ENCODE measurements at regions not wholly inside any gene's neighbourhood (a gene's known extent, or its start where the extent isn't known, plus 50 kb on each side); places are given as distances from the start of the nearest gene placed in this dataset.
"Not testable (repeated sequence)": the region's sequence is repeated elsewhere in the genome, so short reads cannot be mapped to it uniquely, and the experiment has no call there.

- Histone ChIP-seq H3K4me3 (ENCODE audit: low read length) (no peak overlapping the region), H3K27ac (ENCODE audit: low read depth, low read length) (no peak overlapping the region), H3K9me3 (ENCODE audit: insufficient read depth, low read depth, low read length) (no peaks in the 10 kb centered on the region), H3K9ac (ENCODE audit: low read depth, low read length) (no peak overlapping the region), H3K4me1 (ENCODE audit: insufficient read depth, low read length) (no peaks in the 10 kb centered on the region), H3K36me3 (ENCODE audit: insufficient read depth, low read length) (no peaks in the 10 kb centered on the region), H3K27me3 (ENCODE audit: insufficient read depth, low read length) (no peaks in the 10 kb centered on the region)
- WGBS = 91% methylated on average over 10 of the region's 10 CpGs
Observed at GRCh38 chr2:239731422-239731821, 293.7 kb downstream of the NDUFA10 start.

- Histone ChIP-seq H3K36me3 (ENCODE audit: insufficient read depth, low read length) (no peaks in the 10 kb centered on the region), H3K9me3 (ENCODE audit: insufficient read depth, low read depth, low read length) (no peaks in the 10 kb centered on the region), H3K9ac (ENCODE audit: low read depth, low read length) (no peak overlapping the region), H3K4me1 (ENCODE audit: insufficient read depth, low read length) (no peaks in the 10 kb centered on the region), H3K27me3 (ENCODE audit: insufficient read depth, low read length) (no peaks in the 10 kb centered on the region), H3K27ac (ENCODE audit: low read depth, low read length) (no peak overlapping the region), H3K4me3 (ENCODE audit: low read length) (no peak overlapping the region)
- 96% methylated on average over 8 of the region's 8 CpGs for WGBS
Observed at GRCh38 chr2:239730897-239731296, 294.2 kb downstream of the NDUFA10 start.

GRCh38 chr2:239730567-239730882 lies 294.6 kb downstream of the NDUFA10 start:
- H3K9me3 ChIP-seq (ENCODE audit: insufficient read depth, low read depth, low read length); H3K4me3 ChIP-seq (ENCODE audit: low read length); H3K4me1 ChIP-seq (ENCODE audit: insufficient read depth, low read length); H3K9ac ChIP-seq (ENCODE audit: low read depth, low read length); H3K27ac ChIP-seq (ENCODE audit: low read depth, low read length); H3K27me3 ChIP-seq (ENCODE audit: insufficient read depth, low read length); H3K36me3 ChIP-seq (ENCODE audit: insufficient read depth, low read length): not testable (repeated sequence)
- WGBS = 92% methylated on average over 8 of the region's 8 CpGs

- H3K9me3 ChIP-seq (ENCODE audit: insufficient read depth, low read depth, low read length) = no peaks in the 10 kb centered on the region
- no peaks in the 10 kb centered on the region for H3K4me1 ChIP-seq (ENCODE audit: insufficient read depth, low read length)
- WGBS = 92% methylated on average over 22 of the region's 22 CpGs
- no peaks in the 10 kb centered on the region for H3K36me3 ChIP-seq (ENCODE audit: insufficient read depth, low read length)
- no peaks in the 10 kb centered on the region for H3K27me3 ChIP-seq (ENCODE audit: insufficient read depth, low read length)
- H3K9ac ChIP-seq (ENCODE audit: low read depth, low read length) = no peak overlapping the region
- no peak overlapping the region for H3K27ac ChIP-seq (ENCODE audit: low read depth, low read length)
- H3K4me3 ChIP-seq (ENCODE audit: low read length) = no peak overlapping the region
Observed at GRCh38 chr2:239729681-239730566, 295.2 kb downstream of the NDUFA10 start.

GRCh38 chr2:239729151-239729550 lies 296.0 kb downstream of the NDUFA10 start:
- H3K36me3 ChIP-seq (ENCODE audit: insufficient read depth, low read length) = no peaks in the 10 kb centered on the region
- H3K9me3 ChIP-seq (ENCODE audit: insufficient read depth, low read depth, low read length) = no peaks in the 10 kb centered on the region
- H3K27me3 ChIP-seq (ENCODE audit: insufficient read depth, low read length) = no peaks in the 10 kb centered on the region
- H3K9ac ChIP-seq (ENCODE audit: low read depth, low read length) = no peak overlapping the region
- 94% methylated on average over 17 of the region's 17 CpGs for WGBS
- no peaks in the 10 kb centered on the region for H3K4me1 ChIP-seq (ENCODE audit: insufficient read depth, low read length)
- H3K27ac ChIP-seq (ENCODE audit: low read depth, low read length) = no peak overlapping the region
- no peak overlapping the region for H3K4me3 ChIP-seq (ENCODE audit: low read length)

- H3K36me3 ChIP-seq (ENCODE audit: insufficient read depth, low read length) = no peaks in the 10 kb centered on the region
- no peak overlapping the region for H3K9ac ChIP-seq (ENCODE audit: low read depth, low read length)
- no peak overlapping the region for H3K4me3 ChIP-seq (ENCODE audit: low read length)
- no peaks in the 10 kb centered on the region for H3K4me1 ChIP-seq (ENCODE audit: insufficient read depth, low read length)
- 94% methylated on average over 15 of the region's 15 CpGs for WGBS
- H3K27me3 ChIP-seq (ENCODE audit: insufficient read depth, low read length) = no peaks in the 10 kb centered on the region
- H3K27ac ChIP-seq (ENCODE audit: low read depth, low read length) = no peak overlapping the region
- H3K9me3 ChIP-seq (ENCODE audit: insufficient read depth, low read depth, low read length) = no peaks in the 10 kb centered on the region
Observed at GRCh38 chr2:239728751-239729150, 296.4 kb downstream of the NDUFA10 start.

- no peaks in the 10 kb centered on the region for H3K4me1 ChIP-seq (ENCODE audit: insufficient read depth, low read length)
- WGBS = 93% methylated on average over 30 of the region's 30 CpGs
- no peak overlapping the region for H3K4me3 ChIP-seq (ENCODE audit: low read length)
- H3K9me3 ChIP-seq (ENCODE audit: insufficient read depth, low read depth, low read length) = no peaks in the 10 kb centered on the region
- H3K9ac ChIP-seq (ENCODE audit: low read depth, low read length) = no peak overlapping the region
- H3K36me3 ChIP-seq (ENCODE audit: insufficient read depth, low read length) = no peaks in the 10 kb centered on the region
- H3K27me3 ChIP-seq (ENCODE audit: insufficient read depth, low read length) = no peaks in the 10 kb centered on the region
- H3K27ac ChIP-seq (ENCODE audit: low read depth, low read length) = no peak overlapping the region
Observed at GRCh38 chr2:239727776-239728600, 297.2 kb downstream of the NDUFA10 start.

- no peak overlapping the region for H3K4me3 ChIP-seq (ENCODE audit: low read length)
- 93% methylated on average over 16 of the region's 16 CpGs for whole genome bisulfite sequencing
- no peak overlapping the region for H3K9ac ChIP-seq (ENCODE audit: low read depth, low read length)
- no peaks in the 10 kb centered on the region for H3K4me1 ChIP-seq (ENCODE audit: insufficient read depth, low read length)
- H3K36me3 ChIP-seq (ENCODE audit: insufficient read depth, low read length) = no peaks in the 10 kb centered on the region
- no peaks in the 10 kb centered on the region for H3K9me3 ChIP-seq (ENCODE audit: insufficient read depth, low read depth, low read length)
- H3K27ac ChIP-seq (ENCODE audit: low read depth, low read length) = no peak overlapping the region
- H3K27me3 ChIP-seq (ENCODE audit: insufficient read depth, low read length) = no peaks in the 10 kb centered on the region
Observed at GRCh38 chr2:239727182-239727775, 297.9 kb downstream of the NDUFA10 start.

GRCh38 chr2:239726631-239727181 lies 298.4 kb downstream of the NDUFA10 start:
- no peaks in the 10 kb centered on the region for H3K4me1 ChIP-seq (ENCODE audit: insufficient read depth, low read length)
- H3K9me3 ChIP-seq (ENCODE audit: insufficient read depth, low read depth, low read length) = no peaks in the 10 kb centered on the region
- WGBS = 93% methylated on average over 13 of the region's 13 CpGs
- no peaks in the 10 kb centered on the region for H3K36me3 ChIP-seq (ENCODE audit: insufficient read depth, low read length)
- H3K27ac ChIP-seq (ENCODE audit: low read depth, low read length) = no peak overlapping the region
- no peak overlapping the region for H3K9ac ChIP-seq (ENCODE audit: low read depth, low read length)
- H3K4me3 ChIP-seq (ENCODE audit: low read length) = no peak overlapping the region
- no peaks in the 10 kb centered on the region for H3K27me3 ChIP-seq (ENCODE audit: insufficient read depth, low read length)

- WGBS = 80% methylated on average over 18 of the region's 18 CpGs
- Histone ChIP-seq H3K27ac (ENCODE audit: low read depth, low read length) (no peak overlapping the region), H3K9me3 (ENCODE audit: insufficient read depth, low read depth, low read length) (no peaks in the 10 kb centered on the region), H3K9ac (ENCODE audit: low read depth, low read length) (no peak overlapping the region), H3K36me3 (ENCODE audit: insufficient read depth, low read length) (no peaks in the 10 kb centered on the region), H3K27me3 (ENCODE audit: insufficient read depth, low read length) (no peaks in the 10 kb centered on the region), H3K4me3 (ENCODE audit: low read length) (no peak overlapping the region), H3K4me1 (ENCODE audit: insufficient read depth, low read length) (no peaks in the 10 kb centered on the region)
Observed at GRCh38 chr2:239726091-239726591, 299.0 kb downstream of the NDUFA10 start.

- 94% methylated on average over 7 of the region's 7 CpGs for WGBS
- no peak overlapping the region for H3K27ac ChIP-seq (ENCODE audit: low read depth, low read length)
- no peaks in the 10 kb centered on the region for H3K27me3 ChIP-seq (ENCODE audit: insufficient read depth, low read length)
Observed at GRCh38 chr2:239725551-239725890, 299.6 kb downstream of the NDUFA10 start.

More at GRCh38 chr2:239725551-239725890, 299.6 kb downstream of the NDUFA10 start:
- no peaks in the 10 kb centered on the region for H3K4me1 ChIP-seq (ENCODE audit: insufficient read depth, low read length)
- no peak overlapping the region for H3K4me3 ChIP-seq (ENCODE audit: low read length)
- H3K36me3 ChIP-seq (ENCODE audit: insufficient read depth, low read length) = no peaks in the 10 kb centered on the region
- no peaks in the 10 kb centered on the region for H3K9me3 ChIP-seq (ENCODE audit: insufficient read depth, low read depth, low read length)
- no peak overlapping the region for H3K9ac ChIP-seq (ENCODE audit: low read depth, low read length)

All from HUES64 (cell line).